ENCODE measurements at regions not wholly inside any gene's neighbourhood (a gene's known extent, or its start where the extent isn't known, plus 50 kb on each side); places are given as distances from the start of the nearest gene placed in this dataset.

- Histone ChIP-seq H3K27me3 (peaks cover 0 to 5% (median 0%) of the 10 kb centered on the region in 7 donors), H3K4me1 (no peaks in the 10 kb centered on the region), H3K9me3 (no peaks in the 10 kb centered on the region), H3K36me3 (no peaks in the 10 kb centered on the region), H3K4me3 (no peak overlapping the region), H3K27ac (no peak overlapping the region)
- intact Hi-C loops (cut with DNase I): no loop called here
- no peak for TF ChIP-seq CTCF (IDR thresholded peaks at IDR 0.05)
- DNase-seq: no peak
- WGBS, 2 donors: 70 to 71% methylated on average over 4 of the region's 4 CpGs
- ATAC-seq: no peak
Observed at GRCh38 chr6:160804639-160805038, 102.6 kb downstream of the PLG start.

- WGBS, 2 donors: 50 to 54% methylated on average over 2 of the region's 2 CpGs
- no peak for TF ChIP-seq CTCF (IDR thresholded peaks at IDR 0.05)
- Histone ChIP-seq H3K27ac (no peak overlapping the region), H3K4me1 (no peaks in the 10 kb centered on the region), H3K27me3 (peaks cover 0 to 6% (median 0%) of the 10 kb centered on the region in 7 donors), H3K4me3 (no peak overlapping the region), H3K36me3 (no peaks in the 10 kb centered on the region), H3K9me3 (no peaks in the 10 kb centered on the region)
- intact Hi-C loops (cut with DNase I): no loop called here
- ATAC-seq (no peak), DNase-seq (no peak)
Observed at GRCh38 chr6:160808263-160808662, 106.2 kb downstream of the PLG start.

GRCh38 chr6:160810238-160810637, 108.2 kb downstream of the PLG start:
- no peak overlapping the region for H3K27ac ChIP-seq
- no peak for ATAC-seq

GRCh38 chr6:160812097-160812496, 110.1 kb downstream of the PLG start:
- H3K27ac ChIP-seq: no peak overlapping the region
- WGBS, 2 donors: 68 to 92% methylated on average over 2 of the region's 2 CpGs
- TF ChIP-seq CTCF (IDR thresholded peaks at IDR 0.05): no peak
- ATAC-seq (no peak), DNase-seq (no peak)
- H3K9me3 ChIP-seq: no peaks in the 10 kb centered on the region
- peaks cover 0 to 6% (median 0%) of the 10 kb centered on the region in 7 donors for H3K27me3 ChIP-seq
- no peak overlapping the region for H3K4me3 ChIP-seq
- H3K4me1 ChIP-seq: no peaks in the 10 kb centered on the region
- intact Hi-C loops (cut with DNase I): no loop called here
- H3K36me3 ChIP-seq: no peaks in the 10 kb centered on the region

More at GRCh38 chr6:160810238-160810637, 108.2 kb downstream of the PLG start:
- 67 to 68% methylated on average over 3 of the region's 3 CpGs for WGBS, 2 donors
- H3K27me3 ChIP-seq: peaks cover 0 to 6% (median 0%) of the 10 kb centered on the region in 7 donors
- H3K4me1 ChIP-seq: no peaks in the 10 kb centered on the region
- intact Hi-C loops (cut with DNase I): no loop called here
- DNase-seq: no peak
- H3K36me3 ChIP-seq: no peaks in the 10 kb centered on the region
- H3K9me3 ChIP-seq: no peaks in the 10 kb centered on the region
- no peak for TF ChIP-seq CTCF (IDR thresholded peaks at IDR 0.05)
- no peak overlapping the region for H3K4me3 ChIP-seq

All from heart right ventricle (tissue), 16 donors.